Stimulated activated CD4-positive, alpha-beta T cell treated with anti-CD3 and anti-CD28 coated beads, Interleukin-1b, Interleukin-23, amount 100 ng/mL, for 24 hours (primary cell): ENCODE measurements at regions not wholly inside any gene's neighbourhood (a gene's known extent, or its start where the extent isn't known, plus 50 kb on each side); places are given as distances from the start of the nearest gene placed in this dataset.

Source experiments
- DNase-seq, 4 experiments: peaks; one replicate each; pipeline ENCODE4 v3.0.0-alpha.2; 2020; ENCODE audit warnings: low read depth in 4 of 4, low spot score in 1 of 4

DNA sequence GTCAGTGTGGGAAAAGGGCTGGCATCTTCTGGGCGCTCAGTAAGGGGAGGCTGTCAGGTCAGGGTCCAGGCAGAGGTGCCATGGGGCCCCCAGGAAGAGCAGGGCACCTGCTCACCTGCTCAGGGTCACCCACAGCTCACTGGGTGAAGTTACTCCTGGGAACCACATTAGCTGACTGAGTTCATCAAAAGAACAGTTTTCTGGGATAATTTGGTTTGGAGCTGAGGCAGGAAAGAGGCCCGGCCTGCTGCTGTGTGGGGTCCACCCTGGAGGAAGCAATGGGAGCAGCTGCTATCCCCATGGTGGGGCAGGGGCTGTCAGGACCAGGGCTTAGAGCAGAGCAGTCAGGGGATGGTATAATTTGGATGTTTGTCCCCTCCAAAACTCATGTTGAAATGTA lies 97.2 kb upstream of the GPC1 start:
- no peak for DNase-seq

DNA sequence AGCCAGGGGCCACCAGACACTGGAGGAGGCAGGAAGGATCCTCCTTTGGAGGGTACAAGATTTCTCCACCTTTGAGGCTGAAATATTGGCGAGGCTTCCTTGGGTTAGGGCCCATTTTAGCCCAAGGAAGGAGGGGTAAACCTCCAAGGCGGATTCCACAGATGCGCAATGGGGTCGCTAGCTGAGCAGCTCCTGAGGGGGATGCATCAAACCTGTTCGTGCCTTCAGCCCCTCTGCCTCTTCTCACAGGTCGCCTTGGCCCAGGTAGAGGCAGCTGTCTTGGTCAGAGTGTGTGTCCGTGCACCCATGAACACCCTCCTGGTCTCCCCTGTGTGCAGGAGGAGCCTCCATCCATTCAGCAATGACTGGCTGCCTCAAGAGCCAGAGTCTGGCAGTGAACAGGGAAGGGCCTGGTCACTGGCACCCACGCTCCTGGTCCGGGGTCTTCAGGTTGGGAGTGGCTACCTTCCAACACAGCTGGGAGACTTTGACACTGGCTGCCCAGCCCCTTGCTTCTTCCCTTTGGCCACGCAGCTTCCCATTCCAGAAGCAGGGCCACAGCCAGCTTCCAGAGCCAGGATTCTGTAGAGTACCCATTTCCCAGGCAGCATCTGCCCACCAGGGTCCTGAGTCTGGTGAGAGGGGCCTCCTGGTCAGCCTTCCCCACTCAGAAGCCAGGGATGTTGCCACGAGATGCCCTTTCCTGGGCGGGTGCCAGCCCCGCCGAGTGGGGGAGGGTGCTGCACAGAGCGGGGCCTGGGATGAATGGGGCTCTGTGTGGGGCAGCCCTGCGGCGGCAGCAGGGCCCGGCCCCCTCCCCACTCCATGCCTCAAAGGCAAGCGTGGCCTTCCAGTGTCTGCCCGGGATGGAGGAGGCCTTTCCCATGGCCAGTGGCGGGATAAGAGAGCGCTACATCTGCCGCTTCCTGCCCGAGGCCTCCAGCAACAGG lies 95.8 kb upstream of the GPC1 start:
- DNase-seq = no peak

DNA sequence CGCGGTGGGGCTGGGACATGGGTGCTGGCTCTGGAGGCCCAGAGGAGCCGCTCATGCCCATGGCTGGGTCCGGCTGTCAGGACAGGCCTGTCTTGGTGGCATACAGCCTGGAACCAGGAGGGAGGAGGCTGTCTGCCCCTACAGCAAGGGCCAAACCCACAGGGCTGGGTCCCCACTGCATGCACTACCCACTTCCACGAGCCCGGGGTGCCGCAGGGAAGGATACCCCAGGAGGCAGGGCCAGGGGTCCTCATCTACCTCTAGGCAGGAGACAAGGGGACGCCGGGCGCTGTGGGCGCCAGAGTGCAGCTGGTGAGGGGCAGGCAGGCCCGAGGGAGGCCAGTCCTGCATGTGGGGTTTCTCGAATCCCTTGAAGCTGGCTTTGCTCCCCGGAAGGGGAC lies 95.1 kb upstream of the GPC1 start:
- no peak for DNase-seq

DNA sequence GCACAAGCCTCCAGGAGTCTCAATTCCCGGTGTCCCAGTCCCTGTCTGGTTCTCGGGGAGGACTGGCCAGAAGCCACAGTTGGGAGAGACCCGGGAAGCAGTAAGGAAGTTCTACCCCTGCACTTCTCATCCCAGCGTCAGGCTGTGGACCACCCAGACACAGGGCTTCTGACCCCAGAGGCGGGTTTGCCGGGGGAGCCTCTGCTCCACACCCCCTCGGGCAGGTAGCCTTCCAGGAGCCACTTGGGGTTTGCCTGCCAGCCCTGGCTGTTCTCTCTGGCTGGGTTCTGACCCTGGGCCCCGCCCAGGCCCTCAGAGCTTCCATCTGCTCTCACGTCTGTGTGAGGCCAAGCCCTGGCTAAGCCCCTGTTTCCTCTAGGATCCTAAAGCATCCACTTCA lies 94.4 kb upstream of the GPC1 start:
- DNase-seq = no peak

DNA sequence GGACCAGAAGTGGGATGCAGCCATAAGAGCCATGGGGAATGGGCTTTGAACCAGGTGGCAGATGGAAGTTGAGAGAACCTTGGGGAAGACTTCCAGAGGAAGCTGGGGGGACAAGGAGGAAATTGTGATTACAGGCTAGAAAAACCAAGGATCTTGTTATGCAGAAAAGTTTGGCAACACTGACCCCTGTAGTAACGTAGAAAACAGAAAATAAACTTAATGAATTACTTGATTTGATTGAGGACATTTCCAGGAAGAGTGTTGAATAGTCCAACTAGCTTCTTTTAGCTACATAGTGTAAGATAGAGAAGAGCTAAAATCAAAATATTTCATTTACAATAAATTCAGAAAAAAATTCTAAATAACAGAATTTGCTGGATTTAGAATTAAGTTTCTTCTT lies 91.9 kb upstream of the GPC1 start:
- DNase-seq = no peak

DNA sequence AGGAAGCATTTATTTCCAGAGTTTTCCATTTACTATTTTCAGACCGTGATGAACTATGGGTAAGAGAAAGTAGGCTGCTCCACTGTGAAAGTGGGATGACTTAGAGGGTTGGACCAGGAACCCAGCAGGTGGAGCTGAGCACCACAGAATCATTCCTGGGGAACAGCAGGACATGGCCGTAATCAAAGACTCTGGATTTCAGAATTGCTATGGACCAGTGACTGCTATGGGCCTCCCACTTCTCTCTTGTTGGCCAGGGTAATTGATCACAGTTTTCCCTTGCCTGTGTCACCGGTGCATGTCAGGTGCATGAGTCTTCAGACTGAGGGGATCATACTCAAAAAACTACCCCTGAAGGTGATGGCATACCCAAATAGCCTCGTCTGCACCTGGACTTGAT lies 90.6 kb upstream of the GPC1 start:
- DNase-seq = no peak

DNA sequence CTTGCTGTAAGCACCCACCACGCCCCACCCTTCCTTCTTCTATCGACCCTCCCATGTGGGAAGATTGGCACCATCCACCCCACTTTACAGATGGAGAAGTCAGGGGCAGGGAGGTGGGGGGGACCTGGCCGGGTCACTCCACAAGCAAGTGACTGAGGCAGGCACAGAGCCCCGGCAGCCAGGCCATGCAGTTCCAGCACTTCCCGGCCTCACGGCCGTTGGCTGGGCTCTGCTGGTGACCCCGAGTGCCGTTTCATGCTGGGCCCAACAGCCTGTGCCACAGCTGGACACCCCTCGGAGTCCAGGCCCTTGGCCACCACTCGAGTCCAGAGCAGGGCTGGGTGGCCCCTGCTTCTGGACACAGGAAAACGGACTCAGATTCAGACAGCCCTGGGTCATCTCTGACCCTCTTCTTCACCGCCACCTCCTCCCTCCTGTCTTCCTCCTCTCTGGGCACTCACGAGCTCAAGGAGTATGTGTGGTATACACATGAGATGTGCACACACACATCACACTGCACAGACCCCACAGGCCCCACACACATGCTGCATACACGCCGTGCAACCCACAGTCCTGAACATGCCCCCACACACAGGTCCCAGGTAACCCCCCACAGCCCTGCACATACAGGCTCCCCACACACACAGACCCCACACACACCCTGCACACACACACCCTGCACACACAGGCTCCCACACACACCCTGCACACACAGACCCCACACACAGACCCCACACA lies 89.3 kb upstream of the GPC1 start:
- no peak for DNase-seq

DNA sequence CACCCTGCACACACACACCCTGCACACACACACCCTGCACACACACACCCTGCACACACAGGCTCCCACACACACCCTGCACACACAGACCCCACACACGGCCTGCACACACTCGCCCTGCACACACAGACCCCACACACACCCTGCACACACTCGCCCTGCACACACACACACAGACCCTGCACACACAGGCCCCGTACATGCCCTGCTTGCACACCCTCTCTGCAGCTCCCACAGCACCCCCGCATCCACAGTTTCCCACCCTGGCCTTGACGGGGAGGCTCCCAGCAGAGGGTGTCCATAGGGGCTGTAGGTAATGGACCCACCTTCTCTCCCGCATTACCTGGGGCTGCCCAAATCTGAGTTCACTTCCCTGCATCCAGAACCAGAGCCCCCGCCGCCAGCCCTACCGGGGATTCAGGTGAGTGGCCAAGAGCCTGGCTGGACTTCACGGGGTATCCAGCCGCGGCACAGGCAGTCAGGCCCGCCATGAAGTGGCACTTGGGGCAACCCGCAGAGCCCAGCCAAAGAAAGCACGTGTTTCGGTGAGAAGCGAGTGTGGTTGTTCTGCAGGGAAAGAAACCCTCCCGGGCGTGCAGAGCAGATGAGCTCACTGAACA lies 88.6 kb upstream of the GPC1 start:
- DNase-seq = no peak

DNA sequence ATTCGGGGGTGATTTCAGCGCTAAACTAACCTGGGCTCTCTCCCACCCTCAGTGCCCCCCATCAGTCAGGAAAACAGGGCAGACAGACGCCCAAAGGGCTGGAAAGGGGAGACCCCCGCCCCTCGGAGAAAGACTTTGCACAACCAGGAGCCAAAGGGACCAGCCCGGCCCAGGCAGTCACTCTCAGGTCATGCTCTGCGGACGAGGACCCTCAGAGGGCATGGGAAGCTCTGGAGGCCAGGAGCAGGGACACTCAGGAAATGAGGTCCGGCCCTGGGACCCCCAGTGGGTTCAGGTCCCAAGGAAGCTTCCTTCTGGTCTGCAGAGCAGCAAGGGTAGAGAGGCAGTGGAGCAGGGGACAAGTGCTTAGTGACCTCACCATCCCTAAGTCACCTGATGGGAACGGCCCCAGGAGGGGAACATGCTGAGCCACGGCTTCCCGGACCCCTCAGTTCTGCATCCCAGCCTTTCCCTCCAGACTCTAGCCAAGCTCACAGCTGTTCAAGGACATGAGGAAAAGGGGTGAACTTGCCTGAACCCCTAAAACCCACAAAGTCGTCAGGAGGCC lies 88.0 kb upstream of the GPC1 start:
- DNase-seq = no peak

DNA sequence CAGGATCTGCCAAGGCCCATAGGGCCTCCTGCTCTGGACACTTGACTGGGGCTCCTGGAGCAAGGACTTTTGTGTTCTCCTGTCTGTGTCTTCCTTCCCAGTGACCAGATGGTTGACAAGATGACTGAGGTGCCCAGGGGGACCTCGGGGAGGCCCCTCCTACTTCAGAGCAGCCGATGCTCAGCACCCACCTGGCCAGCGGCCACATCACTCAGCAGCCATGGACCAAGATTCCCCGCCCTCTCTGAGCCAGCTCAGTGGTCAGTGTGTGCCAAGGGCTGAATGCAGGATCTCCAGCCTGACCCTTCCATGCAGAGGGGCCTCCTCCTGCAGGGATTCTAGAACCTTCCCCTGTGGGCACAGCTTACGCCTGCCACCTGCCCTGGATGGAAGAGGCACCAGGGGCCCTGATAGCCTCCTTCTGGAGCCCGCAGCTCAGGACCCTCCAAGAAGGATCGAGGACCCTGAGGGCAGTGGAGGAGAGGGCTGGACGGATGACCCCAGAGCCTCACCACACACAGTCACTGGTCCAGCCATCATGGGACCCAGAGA lies 87.4 kb upstream of the GPC1 start:
- no peak for DNase-seq

DNA sequence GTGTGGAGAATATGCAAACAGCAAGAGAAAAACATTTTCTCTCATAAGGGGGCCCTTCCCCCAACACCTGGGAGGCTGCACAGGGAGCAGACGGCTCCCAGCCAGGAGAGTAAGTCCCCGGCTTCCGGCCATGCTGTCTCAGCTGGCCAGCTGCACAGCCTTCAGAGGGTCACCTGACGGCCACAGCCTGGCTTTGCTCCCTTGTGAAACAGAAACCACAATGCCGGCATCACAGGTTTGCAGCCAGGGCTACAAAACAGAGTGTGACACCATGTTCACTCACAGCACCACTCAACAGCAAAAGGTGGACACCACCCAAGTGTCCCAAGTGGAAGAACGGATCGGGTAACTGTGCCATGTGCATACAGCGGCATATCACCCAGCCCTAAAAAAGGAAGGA lies 86.9 kb upstream of the GPC1 start:
- no peak for DNase-seq

DNA sequence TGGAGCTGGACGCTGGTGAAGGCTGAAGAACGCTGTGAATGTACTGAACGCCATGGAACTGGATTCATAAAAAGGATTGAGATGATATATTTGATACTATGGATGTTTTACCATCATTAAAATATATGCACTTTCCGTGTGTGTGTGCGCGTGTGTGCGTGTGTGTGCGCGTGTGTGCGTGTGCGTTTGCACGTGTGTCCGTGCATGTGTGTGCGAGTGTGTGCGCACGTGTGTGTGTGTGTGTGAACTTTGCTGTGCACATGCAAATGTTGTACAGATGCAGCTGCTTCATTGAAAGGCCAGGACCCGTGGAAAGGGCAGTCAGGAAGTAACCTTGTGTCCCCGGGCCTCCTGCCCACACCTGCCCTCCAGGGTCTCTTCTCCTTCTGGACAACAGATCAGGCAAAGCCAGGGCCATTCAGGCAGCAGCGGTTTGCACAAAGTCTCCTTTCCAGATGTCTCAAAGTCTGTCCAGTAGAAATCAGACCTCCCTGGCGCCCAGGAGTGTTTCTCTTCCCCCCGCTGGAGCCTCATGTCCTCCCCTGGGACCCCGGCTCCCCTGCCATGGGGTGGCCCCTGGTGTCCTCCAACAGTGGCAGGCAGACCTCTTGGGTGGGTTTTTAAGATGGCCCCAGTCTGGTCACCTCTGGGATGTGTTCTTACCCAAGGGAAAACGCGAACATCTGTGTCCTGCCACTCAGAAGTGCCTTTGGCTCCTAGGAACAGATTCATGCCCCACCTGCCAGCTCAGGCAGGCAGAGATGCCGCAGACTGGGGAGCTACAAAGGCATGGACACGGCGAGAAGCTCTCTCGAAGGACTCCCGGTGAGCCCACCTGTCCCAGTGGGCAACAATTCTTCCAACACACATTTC lies 86.1 kb upstream of the GPC1 start:
- DNase-seq = no peak

DNA sequence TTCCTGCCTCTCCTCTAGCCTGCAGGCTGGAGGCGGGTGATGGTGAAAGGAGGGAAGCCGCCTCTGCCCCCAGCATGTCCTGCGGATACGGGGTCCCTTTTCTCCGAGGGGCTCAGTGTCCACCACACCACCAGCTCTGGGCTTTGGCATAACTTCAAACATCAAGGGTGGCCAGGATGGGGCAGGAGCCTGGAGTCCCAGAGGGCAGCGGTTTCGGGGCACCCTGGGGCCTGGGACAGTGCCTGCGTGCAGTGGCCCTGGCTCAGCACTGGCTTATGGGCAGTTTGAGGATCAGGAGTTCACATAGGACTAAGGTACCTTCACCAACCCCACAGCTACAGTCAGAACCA lies 85.5 kb upstream of the GPC1 start:
- no peak for DNase-seq

DNA sequence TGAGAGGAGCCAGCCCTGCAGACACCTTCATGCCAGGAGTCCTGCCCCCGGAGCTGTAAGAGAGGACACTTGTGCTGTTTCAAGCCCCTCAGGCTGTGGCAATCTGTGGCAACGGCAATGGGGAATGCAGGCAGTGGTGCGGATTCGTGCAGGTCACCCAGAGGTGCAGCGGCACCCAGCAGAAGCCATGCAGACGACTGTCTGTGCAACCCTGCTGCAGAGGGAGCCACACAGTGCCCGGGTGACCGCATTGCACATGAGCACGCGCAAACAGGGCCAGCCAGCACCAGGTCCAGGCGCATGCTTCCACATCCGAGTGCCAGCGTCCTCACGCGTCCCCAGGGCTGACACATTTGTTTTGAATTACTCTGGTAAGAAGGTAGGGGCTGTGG lies 84.8 kb upstream of the GPC1 start:
- DNase-seq = no peak

DNA sequence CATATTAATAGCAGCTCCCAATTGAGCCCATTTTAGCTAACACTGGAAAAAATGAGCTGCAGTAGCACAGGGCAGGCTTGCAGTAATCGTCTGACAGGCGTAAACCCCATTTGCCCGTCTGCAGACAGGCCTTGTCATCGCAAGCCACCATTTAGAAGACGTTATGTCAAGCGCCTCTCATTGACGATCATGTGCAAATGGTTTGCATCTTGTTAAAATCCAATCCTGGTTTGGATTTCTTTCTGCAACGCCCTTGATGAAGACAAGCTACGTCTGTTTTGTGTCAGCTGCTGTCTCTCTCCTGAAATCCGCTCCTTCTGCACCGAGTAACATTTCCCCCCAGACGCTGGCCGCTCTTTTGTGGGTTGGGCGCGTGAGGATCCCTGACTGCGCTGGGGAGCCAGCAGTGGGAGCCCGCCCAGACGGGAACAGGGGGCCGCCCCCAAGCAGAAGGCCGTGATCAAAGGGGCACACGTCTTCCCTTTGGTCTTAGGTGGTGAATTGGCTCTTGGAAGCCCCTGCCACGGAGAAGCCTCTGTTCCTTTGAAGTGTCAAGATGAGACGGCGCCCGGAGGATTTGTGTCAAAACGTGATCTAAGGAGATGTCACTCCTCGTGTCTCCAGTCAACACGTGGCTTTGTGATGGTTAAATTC lies 84.2 kb upstream of the GPC1 start:
- DNase-seq = no peak

DNA sequence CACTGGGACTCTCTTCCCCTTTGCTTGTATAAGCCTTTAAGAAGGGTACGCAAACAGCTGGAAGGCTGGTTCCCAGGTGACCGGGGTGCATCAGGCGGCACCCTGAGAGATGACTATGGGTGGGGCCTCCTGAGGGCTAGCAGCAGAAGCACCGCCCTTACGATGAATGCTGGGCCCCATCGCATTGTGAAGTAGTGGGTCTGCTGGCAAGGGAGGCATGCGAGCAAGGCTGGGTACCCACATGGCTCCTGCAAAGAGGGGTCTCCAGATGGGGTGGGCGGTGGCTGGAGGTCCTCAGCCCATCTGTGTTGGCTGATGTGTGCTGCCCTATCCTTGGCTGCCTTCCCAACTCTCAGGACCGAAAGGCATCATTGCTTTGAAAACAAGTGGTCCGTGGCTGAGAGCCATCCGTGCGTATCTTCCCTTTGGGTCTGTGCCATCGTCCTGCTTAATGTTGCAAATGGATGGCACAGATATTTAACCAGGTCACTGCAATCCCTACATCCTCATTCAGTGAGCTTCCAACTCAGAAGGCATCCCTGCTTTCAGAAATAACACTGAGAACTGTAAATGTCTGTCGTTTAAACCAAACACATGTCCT lies 83.5 kb upstream of the GPC1 start:
- no peak for DNase-seq

DNA sequence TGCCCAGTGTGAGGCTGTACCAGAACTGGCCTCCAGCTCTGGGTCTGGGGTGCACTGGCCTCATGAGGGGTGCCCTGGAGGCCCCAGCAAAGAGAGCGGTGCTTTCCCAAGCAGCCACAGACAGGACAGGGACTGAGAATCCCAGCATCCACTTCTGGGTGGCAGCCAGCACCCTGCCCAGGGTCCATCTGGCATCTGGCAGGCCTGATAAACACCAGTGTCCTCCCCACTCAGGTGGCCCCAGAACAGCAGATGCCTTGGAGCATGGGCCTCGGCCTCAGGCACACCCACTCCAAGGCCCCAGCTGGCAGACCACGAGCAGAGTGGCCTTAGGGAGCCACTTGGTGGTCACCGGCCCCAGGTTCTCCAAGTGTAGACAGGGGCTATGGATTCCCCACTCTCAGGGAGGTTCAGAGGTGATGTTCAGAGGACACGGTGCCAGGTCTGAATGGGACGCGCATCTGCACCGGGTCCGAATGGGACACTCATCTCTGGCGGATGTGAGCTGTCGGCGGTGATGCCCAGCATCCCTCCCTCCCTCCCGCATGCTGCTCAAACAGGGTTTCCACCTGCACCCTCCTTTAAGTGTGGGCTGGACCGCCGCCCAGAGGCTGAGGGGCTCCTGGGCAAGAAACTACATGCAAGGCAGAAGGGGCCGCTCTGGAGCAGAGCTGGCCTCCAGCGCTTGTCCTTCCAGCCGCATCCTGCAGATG lies 82.2 kb upstream of the GPC1 start:
- no peak for DNase-seq

DNA sequence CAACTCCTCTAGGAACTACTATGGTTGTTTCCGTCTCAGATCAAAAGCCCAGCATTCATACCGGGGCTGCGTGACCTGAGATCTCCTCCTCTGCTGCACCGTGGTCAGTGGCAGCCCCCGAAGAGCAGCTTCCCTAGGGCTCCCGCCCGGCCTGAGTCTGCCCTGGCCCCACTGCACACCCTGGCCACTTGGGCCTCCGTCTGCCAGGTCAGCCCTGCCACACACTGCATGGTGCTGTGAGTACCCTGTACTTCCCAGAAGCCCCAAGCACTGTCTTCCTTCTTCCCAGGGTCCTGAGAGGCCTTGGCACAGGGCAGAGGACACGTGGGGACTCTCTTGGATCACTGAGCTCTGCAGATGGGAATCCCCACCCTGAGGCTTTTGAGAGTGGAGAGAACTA lies 81.5 kb upstream of the GPC1 start:
- DNase-seq = no peak
